Mucosa of gallbladder (tissue), 1 donor: ENCODE measurements at regions not wholly inside any gene's neighbourhood (a gene's known extent, or its start where the extent isn't known, plus 50 kb on each side); places are given as distances from the start of the nearest gene placed in this dataset.

Experiments used
- DNase-seq: peaks from one replicate; pipeline ENCODE4 v3.0.0-alpha.2; 2020; ENCODE audit warnings: low spot score
- donor health status: DM: no; HTN: no; CAD: no.

GRCh38 chr2:215691346-215691745, 255.5 kb upstream of the FN1 start:
- DNase-seq, result no peak

DNA sequence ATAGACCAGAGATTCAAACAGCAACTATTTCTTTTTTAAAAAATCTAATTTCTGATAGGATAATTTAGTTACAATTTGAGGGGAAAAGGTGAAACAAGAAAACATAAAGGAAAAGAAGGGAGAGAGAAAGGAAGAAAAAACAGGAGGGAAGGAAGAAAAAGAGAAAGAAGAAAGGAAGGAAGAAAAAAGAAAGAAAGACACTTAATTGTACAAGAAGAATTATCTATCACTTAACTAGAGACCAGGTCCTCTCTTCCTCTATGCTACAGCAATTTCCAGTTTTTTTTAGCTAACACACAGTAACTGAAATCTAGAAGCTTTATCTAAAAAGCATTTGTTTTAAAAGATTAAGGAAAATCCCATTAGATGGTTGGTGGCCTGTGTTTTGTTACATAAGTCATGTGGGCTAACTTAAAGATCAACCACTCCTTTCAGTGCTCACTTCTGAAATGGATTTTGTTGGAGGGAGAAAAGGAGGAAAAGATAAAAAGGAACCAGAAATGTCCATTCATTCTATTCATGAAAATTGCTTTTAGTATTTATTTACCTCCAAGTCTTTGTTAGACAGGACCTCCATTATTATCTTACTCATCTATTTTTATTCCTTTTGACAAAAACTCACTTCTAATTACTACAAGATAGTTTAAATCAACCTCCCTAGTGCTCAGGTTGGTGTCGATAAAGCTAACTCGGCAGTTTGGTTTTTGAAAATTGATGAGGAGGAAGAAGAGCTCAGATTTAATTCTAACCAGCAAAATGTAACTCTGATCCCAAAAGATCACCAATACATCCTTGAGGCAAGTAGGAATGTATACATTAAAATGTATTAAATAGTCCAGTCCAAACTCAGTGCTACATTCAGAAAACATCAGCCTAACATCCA, 251.5 kb upstream of the FN1 start:
- DNase-seq, result no peak

DNA sequence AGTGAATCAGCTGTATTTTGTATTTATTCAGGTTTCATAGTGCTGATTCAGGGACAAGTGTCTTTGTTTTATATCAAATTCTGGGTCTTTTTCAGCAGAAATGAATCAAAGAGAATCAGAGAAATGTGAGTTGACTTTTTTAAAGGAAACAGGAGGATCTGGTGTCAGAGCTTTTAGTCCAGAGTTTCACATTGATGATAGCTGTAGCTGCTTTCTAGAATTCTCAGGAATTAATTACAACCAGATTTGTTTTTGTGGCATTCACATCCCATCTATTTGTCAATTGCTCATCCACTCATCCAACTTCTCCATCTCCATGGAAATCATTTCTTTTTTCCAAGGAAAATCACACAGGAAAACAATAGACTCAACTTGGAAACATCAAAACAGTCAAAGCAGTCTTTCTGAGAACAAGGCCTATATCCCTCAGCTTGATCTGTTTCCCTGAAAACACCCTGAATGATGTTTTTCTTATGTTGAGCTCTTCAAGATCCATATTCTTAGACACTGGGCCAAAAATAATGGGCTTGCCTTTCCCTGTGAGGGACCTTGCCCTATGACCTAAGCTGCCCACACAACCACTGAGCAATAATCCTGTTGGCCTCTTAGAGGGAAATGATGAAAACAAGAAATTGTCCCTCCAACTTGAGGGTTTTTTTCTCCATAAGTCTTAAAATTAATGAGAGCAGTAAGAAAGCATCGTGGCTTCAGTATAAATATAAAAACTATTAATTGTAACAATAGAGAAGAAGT, 249.5 kb upstream of the FN1 start:
- DNase-seq, result no peak

GRCh38 chr2:215684448-215685237, 248.8 kb upstream of the FN1 start:
- DNase-seq, result no peak

DNA sequence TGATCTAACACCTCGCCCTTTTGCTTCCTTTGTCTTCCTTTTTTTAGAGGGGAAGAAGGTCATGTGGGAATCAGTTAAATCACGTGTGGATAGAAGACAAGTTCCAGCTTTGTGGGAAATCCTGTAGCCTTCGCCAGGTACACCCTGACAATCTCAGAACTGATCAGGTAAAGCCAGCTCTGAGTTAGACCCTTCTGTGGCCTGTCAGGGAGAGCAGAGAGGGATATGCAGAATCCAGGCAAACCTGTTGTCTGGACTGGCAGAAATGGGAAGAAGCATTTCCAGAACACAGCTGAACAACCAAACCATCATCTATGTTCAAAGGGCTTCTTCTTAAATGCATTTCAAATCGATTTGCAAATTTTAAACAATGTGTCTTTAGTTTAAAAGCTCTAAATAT, 247.4 kb upstream of the FN1 start:
- DNase-seq, result no peak

- DNase-seq, result no peak
Measured at GRCh38 chr2:215681799-215682596, 246.1 kb upstream of the FN1 start.

DNA sequence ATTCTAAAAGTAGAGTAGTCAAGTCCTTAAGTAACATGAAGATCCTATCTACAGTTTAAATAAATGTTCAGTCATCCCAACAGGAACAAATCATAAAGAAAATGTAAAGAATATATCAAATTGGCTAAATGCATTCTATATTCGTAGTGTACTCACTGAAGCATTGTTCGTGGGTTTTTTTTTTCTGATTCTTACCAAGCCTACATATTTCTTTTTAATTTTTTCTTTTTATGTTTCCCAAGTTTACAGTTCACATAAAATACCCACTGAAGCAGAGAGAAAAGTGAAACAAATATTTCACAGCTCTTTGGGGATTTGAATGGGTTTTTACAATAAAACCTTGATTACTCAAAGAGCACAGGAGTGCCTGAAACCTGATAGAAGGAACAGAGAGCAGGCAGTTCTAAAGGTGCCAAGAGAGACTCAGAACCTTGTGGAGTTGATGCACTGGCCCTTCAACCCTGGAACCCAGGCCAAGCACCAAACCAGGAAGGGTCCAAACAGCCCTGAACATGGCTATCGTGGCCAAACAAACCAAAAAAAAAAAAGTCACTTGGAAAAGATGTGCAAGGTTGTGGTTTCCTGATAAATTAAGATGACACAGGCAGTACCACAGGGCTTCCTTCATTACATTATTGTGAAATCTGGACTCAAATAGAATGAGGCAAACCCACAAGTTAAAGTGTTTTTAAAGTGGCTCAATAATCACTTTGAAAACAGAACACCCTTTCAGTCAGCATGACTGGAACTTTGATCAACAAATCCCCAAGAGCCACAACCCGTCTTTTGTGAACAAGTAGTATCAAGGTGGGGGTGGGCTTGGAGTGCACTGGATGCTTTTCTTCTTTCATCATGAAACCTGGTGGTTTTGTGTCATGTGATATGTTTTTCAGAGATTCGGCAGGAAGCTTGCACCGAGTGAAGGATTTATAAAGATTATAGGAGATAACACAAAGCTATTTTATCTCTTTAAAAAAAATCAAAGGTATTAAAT, 245.0 kb upstream of the FN1 start:
- DNase-seq, result no peak

DNA sequence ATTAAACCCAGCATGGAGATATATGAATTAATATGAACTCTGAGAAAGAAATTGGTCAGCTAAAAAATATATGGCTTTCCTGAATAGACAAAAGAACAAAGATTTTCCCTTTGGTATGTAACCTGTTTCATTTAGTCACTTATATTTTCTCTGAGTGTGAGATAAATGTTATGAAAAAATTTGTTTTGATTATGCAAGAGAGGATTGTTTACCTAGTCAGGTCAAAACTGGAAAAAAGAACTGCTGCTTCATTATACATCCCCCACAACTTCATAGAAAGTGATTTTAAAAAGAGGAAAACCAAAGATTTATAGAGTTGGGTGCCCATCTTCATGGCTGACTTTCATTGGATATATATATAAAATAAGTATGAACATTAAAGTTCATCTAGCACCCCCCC, 242.2 kb upstream of the FN1 start:
- no peak for DNase-seq

GRCh38 chr2:215677481-215677880, 241.6 kb upstream of the FN1 start:
- DNase-seq, result no peak

DNA sequence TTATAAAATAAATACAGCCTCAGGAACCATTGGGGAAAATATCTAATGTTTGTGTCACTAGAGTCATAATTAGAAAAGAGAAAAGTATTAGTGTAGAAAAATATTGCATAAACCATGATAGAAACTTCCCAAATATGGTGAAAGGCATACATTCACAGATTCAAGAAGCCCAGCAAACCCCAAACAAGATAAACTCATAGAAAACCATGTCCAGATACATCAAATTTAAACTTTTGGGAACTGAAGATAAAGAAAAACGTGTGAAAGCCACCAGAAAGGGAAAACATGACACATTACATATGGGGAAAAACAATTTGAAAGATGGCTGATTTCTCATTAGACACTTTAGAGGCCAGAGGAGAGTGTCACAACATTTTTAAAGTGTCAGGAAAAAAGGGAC, 236.5 kb upstream of the FN1 start:
- no peak for DNase-seq

DNA sequence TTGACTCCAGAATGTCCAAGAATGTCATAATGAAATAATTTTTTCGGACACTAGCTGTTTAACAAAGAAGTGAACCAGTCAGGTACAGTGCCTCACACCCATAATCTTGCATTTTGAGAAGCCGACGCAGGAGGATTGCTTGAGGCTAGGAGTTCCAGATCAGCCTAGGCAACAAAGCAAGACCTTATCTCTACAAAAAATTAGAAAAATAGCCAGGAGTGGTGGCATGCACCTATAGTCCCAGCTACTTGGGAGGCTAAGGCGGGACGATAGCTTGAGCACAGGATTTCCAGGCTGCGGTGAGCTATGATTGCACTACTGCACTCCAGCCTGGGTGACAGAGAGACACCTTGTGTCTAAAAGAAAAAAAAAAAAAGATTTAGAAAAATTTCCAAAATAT, 235.8 kb upstream of the FN1 start:
- DNase-seq, result no peak

DNA sequence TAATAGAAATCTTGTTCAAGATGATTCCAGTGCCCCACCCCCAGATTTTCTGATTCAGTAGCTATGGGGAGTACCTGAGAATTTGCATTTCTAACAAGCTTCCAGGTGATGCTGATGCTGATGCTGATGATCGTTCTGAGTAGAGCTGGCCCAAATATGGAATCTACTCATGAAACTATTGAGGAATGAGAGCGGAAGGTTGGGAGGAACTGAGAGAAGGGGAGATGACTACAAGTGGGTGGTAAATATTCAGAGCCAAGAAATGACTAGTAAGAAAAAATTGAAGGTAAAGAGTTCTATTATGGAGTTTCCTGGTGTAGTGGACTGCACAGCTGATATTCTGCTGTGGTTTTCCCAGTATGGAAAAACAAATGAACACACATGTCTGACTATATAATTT, 235.4 kb upstream of the FN1 start:
- no peak for DNase-seq

DNA sequence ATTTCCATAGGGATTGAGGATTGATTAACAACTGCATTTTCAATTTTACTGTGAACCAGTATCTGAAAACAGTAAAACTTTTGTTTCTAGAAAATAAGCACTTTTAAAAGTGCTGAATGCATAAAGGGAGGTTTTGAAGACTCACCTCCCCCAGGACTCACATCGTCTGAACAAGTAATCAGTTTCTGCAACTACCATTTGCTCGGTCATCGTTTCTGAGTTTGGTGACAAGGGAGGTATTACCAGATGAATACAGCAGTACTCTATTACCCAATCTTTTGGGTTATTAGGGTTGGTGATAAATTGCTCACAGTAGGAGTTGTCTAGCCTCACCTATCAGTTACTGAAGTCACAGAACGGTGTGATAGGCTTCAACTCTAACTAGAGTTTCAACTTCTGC, 234.5 kb upstream of the FN1 start:
- no peak for DNase-seq

- no peak for DNase-seq
Measured at GRCh38 chr2:215668378-215668775, 232.5 kb upstream of the FN1 start.

DNA sequence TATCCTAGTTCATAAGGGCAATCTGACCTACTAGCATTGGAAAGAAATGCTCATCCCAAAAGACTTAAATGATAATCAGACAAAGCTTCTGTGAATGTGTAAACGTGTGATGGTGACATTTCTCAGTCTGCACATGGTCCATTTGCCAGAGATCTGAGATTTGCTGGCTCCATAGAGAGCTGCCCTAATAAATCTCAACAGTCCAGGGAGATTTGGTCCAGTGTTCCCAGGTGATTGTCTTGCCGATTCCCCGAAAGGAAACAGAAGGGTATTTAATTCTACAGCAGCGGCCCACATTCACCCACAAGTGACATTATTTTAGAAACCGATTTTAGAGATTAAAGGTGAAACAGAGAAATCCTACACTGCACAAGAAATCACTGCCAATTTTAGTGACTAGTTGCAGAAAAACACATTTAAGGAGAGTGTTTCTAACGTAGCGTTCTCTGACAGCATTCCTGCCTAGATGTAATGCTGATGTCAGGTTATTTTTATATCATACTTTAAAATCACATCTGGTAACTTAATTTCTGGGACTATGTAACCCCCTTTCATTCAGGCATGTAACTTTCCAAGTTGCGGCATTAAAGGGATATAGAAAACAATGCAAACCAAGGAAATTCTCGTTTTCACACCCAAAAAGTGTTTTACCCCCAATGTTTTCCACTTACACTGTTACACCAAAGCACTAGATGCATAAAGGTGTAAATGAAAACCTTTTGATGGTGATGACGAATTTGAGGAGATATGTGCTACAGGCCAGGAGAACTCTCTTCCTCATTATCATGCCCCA, 231.9 kb upstream of the FN1 start:
- no peak for DNase-seq

DNA sequence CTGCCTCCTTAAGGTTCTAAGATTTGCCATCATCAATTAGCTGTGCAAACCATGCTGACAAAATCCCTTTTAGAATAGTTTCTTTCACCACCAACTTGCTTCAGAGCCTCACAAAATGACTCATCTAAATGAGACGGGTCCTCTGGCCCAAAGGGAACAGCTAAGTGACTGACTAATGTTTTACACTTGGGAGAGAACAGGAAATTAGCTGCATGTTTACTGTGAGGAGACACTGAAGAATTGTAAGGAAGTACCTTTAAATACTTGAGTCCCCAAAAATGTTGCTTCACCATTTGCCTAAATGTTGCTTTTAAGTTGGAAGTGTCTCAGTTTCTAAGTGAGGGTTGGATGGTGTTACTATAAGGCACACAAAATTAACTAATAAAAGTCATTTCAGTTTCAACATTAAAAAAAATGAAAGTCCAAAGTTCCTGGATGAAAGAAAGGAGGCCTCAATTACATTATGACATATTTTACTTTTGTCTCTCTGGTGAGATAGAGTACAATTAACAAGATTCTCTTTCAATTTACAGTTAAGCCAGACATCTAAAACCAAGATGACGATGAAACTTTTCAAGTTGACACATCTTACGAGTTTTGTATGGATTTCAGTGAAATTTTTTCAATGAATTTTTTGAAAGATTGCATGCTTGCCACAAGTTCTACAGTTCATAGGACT, 229.1 kb upstream of the FN1 start:
- DNase-seq, result no peak

DNA sequence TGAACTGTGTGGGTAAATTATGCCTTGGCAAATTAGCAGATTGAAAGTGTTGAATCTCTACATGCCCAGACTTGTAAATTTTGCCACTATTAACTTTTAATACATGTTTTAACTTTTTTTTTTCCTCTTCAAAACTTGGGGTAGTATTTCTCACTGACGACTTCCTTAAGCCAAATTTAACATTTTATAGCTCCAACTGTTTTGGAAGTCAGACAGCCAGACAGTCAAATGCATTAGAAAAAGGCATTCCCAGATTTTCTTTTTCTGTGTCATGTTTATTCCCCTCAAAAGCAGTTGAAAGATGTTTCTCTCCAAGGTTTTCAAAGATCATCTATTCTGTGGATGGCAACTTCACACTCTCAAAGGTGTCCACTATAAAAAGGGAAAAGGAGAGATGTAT, 226.8 kb upstream of the FN1 start:
- DNase-seq, result no peak

GRCh38 chr2:215660687-215661086, 224.8 kb upstream of the FN1 start:
- no peak for DNase-seq

DNA sequence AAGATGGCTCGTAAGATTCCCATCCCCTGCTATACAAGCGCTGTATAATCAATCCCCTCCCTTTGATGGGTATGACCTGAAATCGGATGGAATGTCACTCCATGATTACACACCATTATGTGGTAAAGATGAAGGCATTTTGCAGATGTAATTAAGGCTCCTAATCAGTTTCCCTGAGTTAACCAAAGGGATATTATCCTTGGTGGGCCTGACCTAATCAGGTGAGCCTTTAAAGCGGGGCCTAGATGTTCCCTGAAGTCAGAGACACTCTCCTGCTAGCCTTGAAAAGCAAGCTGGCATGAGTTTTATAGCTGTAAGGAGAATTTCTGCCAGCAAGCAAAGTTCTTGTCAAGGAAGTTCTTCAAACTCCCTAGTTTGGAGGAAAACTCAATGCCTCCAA, 223.8 kb upstream of the FN1 start:
- no peak for DNase-seq
